Upper lobe of right lung (tissue), 1 donor: ENCODE measurements at regions not wholly inside any gene's neighbourhood (a gene's known extent, or its start where the extent isn't known, plus 50 kb on each side); places are given as distances from the start of the nearest gene placed in this dataset.

Experiments used
- ATAC-seq: fragments of 200-7000 bp; cut with Tn5 transposase; one replicate; pipeline ENCODE4 v1.9.1; 2020; ENCODE audit warnings: mild to moderate bottlenecking, moderate library complexity
- DNase-seq: peaks from one replicate; pipeline ENCODE4 v3.0.0-alpha.2; 2020
- H3K27ac ChIP-seq: fragments of 200-600 bp; one replicate; pipeline ENCODE4 v1.8.0; 2022
- H3K27me3 ChIP-seq: fragments of 200-600 bp; one replicate; pipeline ENCODE4 v1.8.0; 2022; ENCODE audit warnings: mild to moderate bottlenecking
- H3K36me3 ChIP-seq: fragments of 200-600 bp; one replicate; pipeline ENCODE4 v1.8.0; 2022
- H3K4me1 ChIP-seq: fragments of 200-600 bp; one replicate; pipeline ENCODE4 v1.8.0; 2022
- H3K4me3 ChIP-seq: fragments of 200-600 bp; one replicate; pipeline ENCODE4 v1.8.0; 2022; ENCODE audit warnings: mild to moderate bottlenecking
- H3K9me3 ChIP-seq: fragments of 200-600 bp; one replicate; pipeline ENCODE4 v1.8.0; 2022
- intact Hi-C: fragments of 100-400 bp; cut with DNase I; formaldehyde crosslinking; loops from one replicate; pipeline ENCODE4 v1.11.0; 2022
- TF ChIP-seq, protein P1 (sequence below): fragments of 200-600 bp; IDR thresholded peaks from one replicate; pipeline ENCODE4 v1.8.0; 2022; ENCODE audit warnings: antibody characterized with exemption
- donor health status: DM: no; HTN: yes; CAD: no; lungs with severe emphysema.

DNA sequence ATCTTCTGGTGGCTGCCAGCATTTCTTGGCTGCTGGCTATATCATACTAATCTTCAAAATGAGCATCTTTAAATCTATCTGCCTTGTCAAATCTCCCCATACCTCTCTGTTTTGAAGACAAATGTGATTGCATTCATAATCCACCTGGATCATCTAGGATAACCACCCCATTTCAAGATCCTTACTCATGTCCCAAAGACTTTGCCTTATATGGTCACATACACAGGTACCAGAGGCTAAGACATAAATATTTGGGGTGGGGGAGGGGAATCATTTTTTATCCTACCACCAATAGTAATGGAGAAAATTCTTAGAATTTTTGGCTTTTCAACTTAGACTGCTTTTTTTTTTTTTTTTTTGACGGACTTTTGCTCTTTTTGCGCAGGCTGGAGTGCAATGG, 970.8 kb downstream of the PLOD2 start:
- Histone ChIP-seq H3K36me3 (no peaks in the 10 kb centered on the region), H3K27me3 (no peaks in the 10 kb centered on the region), H3K9me3 (no peaks in the 10 kb centered on the region), H3K4me1 (no peaks in the 10 kb centered on the region), H3K4me3 (no peak overlapping the region), H3K27ac (no peak overlapping the region)
- intact Hi-C loops = no loop called here
- DNase-seq (no peak), ATAC-seq (no peak)
- TF ChIP-seq, protein P1, sequence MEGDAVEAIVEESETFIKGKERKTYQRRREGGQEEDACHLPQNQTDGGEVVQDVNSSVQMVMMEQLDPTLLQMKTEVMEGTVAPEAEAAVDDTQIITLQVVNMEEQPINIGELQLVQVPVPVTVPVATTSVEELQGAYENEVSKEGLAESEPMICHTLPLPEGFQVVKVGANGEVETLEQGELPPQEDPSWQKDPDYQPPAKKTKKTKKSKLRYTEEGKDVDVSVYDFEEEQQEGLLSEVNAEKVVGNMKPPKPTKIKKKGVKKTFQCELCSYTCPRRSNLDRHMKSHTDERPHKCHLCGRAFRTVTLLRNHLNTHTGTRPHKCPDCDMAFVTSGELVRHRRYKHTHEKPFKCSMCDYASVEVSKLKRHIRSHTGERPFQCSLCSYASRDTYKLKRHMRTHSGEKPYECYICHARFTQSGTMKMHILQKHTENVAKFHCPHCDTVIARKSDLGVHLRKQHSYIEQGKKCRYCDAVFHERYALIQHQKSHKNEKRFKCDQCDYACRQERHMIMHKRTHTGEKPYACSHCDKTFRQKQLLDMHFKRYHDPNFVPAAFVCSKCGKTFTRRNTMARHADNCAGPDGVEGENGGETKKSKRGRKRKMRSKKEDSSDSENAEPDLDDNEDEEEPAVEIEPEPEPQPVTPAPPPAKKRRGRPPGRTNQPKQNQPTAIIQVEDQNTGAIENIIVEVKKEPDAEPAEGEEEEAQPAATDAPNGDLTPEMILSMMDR = no peak

DNA sequence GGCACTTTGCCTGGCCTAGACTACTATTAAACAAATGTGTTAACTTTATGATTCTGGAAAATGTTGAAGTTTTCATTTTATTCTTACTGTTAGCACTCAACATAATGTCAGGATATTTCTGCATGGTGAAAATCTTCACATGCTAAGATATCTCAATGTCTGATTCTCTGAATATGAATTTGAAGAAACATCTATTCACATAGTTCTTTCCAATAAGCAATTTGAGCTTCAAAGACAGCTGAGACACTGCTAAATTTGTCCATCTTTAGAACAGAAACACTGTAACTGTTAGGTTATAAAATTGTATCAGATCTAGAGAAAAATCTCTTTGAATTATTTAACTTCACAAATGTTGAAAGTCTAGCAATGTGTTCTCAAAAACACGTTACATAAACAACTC, 970.2 kb downstream of the PLOD2 start:
- DNase-seq (no peak), ATAC-seq (no peak)
- intact Hi-C loops = no loop called here
- TF ChIP-seq, protein P1 = no peak
- no peak overlapping the region for H3K4me3 ChIP-seq
- no peaks in the 10 kb centered on the region for H3K27me3 ChIP-seq
- H3K36me3 ChIP-seq = no peaks in the 10 kb centered on the region
- H3K4me1 ChIP-seq = no peaks in the 10 kb centered on the region
- no peak overlapping the region for H3K27ac ChIP-seq
- H3K9me3 ChIP-seq = no peaks in the 10 kb centered on the region

DNA sequence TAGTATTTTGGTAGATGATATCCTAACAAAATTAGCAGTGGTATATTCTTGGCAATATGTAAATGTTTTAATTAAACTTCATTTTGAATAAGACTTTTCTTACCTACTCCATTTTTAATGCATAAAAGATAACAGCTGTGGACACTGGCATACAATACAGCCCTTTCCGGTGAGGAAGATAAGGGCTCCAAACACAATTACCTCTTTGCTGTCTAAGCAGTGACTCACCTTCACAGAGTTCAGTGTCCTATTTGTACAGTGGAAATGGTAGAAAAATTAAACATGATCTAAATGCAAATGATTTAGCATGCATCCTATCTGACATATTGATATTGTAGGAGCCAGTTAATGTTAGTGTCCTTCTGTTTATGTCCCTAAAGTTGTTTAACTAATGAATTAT, 969.4 kb downstream of the PLOD2 start:
- DNase-seq (no peak), ATAC-seq (no peak)
- Histone ChIP-seq H3K36me3 (no peaks in the 10 kb centered on the region), H3K27ac (no peak overlapping the region), H3K9me3 (no peaks in the 10 kb centered on the region), H3K4me1 (no peaks in the 10 kb centered on the region), H3K4me3 (no peak overlapping the region), H3K27me3 (no peaks in the 10 kb centered on the region)
- TF ChIP-seq, protein P1 = no peak
- intact Hi-C loops = no loop called here

GRCh38 chr3:145197051-145197820, 963.7 kb downstream of the PLOD2 start:
- Histone ChIP-seq H3K27me3 (no peaks in the 10 kb centered on the region), H3K4me3 (no peak overlapping the region), H3K4me1 (no peaks in the 10 kb centered on the region), H3K27ac (no peak overlapping the region), H3K9me3 (no peaks in the 10 kb centered on the region), H3K36me3 (no peaks in the 10 kb centered on the region)
- intact Hi-C loops = no loop called here
- ATAC-seq = no peak
- DNase-seq = no peak
- TF ChIP-seq, protein P1 = no peak

DNA sequence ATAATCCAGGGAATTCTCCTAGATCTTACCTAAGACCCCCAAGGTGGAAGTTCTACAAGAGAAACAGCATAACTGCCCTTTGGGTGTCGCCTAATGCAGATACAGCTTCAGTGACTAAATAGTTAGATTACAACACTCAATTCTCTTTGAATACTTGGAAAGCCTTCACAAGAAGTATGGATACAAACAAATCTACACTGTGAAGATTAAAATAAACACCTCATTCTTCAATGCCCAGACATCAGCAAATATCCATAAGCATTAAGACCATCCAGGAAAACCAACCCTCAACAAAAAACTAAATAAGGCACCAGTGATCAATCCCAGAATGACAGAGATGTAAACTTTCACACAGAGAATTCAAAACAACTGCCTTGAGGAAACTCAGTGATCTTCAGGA, 963.2 kb downstream of the PLOD2 start:
- no peaks in the 10 kb centered on the region for H3K4me1 ChIP-seq
- intact Hi-C loops = no loop called here
- no peak for DNase-seq
- H3K27ac ChIP-seq = no peak overlapping the region
- TF ChIP-seq, protein P1 = no peak
- H3K9me3 ChIP-seq = no peaks in the 10 kb centered on the region
- H3K27me3 ChIP-seq = no peaks in the 10 kb centered on the region
- H3K36me3 ChIP-seq = no peaks in the 10 kb centered on the region
- ATAC-seq = no peak
- no peak overlapping the region for H3K4me3 ChIP-seq

DNA sequence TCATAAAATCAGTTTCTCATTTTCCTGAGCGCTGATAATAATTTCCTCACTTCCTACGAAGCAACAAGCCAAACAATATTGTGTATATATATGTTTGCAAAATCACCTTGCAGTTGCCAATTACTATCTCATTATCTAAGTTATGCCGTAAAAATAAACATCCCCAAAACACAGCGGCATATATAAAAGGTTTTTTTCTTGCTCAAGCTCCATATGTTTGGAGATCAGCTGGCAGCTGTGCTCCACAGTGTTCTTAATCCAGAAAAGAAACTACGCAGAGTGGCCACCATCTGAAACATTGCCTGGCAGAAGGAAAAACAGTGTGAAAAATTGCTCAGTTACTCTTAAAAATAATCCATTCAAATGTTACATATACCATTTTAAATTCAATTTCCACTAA, 951.4 kb downstream of the PLOD2 start:
- ATAC-seq = no peak
- Histone ChIP-seq H3K36me3 (no peaks in the 10 kb centered on the region), H3K27me3 (no peaks in the 10 kb centered on the region), H3K4me3 (no peak overlapping the region), H3K9me3 (no peaks in the 10 kb centered on the region), H3K27ac (no peak overlapping the region), H3K4me1 (no peaks in the 10 kb centered on the region)
- intact Hi-C loops = no loop called here
- DNase-seq = no peak
- TF ChIP-seq, protein P1 = no peak
